GM12878 (cell line): ENCODE measurements at regions not wholly inside any gene's neighbourhood (a gene's known extent, or its start where the extent isn't known, plus 50 kb on each side); places are given as distances from the start of the nearest gene placed in this dataset.
A peak's percentile ranks its signal among the peaks of the same experiment; 100 is the strongest.

Source experiments
- ATF3 ChIP-seq: IDR thresholded peaks from 2 replicates; pipeline ENCODE4 v1.6.1; 2011; ENCODE audit warnings: low read depth, mild to moderate bottlenecking, low read length, moderate library complexity, borderline replicate concordance; ENCODE audit errors: extremely low read depth
- BHLHE40 ChIP-seq, 2 experiments: fragments of 450-650 bp in 1 of 2; IDR thresholded peaks; 2 replicates each; pipeline ENCODE4 v1.6.1; 2011 to 2017; ENCODE audit warnings: low read depth in 2 of 2, borderline replicate concordance in 1 of 2, improper control_type of control experiment in 1 of 2, low read length in 1 of 2, mild to moderate bottlenecking in 1 of 2
- DPF2 ChIP-seq: fragments of 450-650 bp; IDR thresholded peaks from 2 replicates; pipeline ENCODE4 v1.6.1; 2017; ENCODE audit warnings: mild to moderate bottlenecking
- EP300 ChIP-seq, 2 experiments: fragments of 150-350 bp in 1 of 2; IDR thresholded peaks; 2 replicates each; pipeline ENCODE4 v1.6.1; 2011 to 2012; ENCODE audit warnings: low read depth in 2 of 2, low read length in 2 of 2, borderline replicate concordance in 1 of 2, improper control_type of control experiment in 1 of 2, inconsistent platforms in 1 of 2; ENCODE audit not compliant: control insufficient read depth in 1 of 2
- FOXK2 ChIP-seq: fragments of 450-650 bp; IDR thresholded peaks from 2 replicates; pipeline ENCODE4 v1.6.1; 2017; ENCODE audit warnings: mild to moderate bottlenecking, moderate library complexity
- FOXM1 ChIP-seq: IDR thresholded peaks from 2 replicates; pipeline ENCODE4 v1.6.1; 2012; ENCODE audit warnings: low read depth, mild to moderate bottlenecking, inconsistent platforms, low read length, moderate library complexity
- IKZF1 ChIP-seq: fragments of 450-650 bp; conservative IDR thresholded peaks from 2 replicates; pipeline ENCODE4 v1.6.1; 2017; ENCODE audit warnings: antibody characterized with exemption, mild to moderate bottlenecking
- IKZF2 ChIP-seq, 2 experiments: fragments of 450-650 bp; IDR thresholded peaks; 2 replicates each; pipeline ENCODE4 v1.6.1; 2017; ENCODE audit warnings: mild to moderate bottlenecking in 2 of 2, moderate library complexity in 2 of 2
- IRF4 ChIP-seq: IDR thresholded peaks from 2 replicates; pipeline ENCODE4 v1.6.1; 2011; ENCODE audit warnings: low read depth, low read length
- LARP7 ChIP-seq: fragments of 450-650 bp; IDR thresholded peaks from 2 replicates; pipeline ENCODE4 v1.6.1; 2017; ENCODE audit warnings: mild to moderate bottlenecking
- NBN ChIP-seq: fragments of 450-650 bp; IDR thresholded peaks from 2 replicates; pipeline ENCODE4 v1.6.1; 2016
- NR2F1 ChIP-seq: fragments of 450-650 bp; conservative IDR thresholded peaks from 2 replicates; pipeline ENCODE4 v1.6.1; 2017; ENCODE audit warnings: mild to moderate bottlenecking
- PRDM15 ChIP-seq: fragments of 450-650 bp; formaldehyde crosslinking; IDR thresholded peaks from 2 replicates; pipeline ENCODE4 v1.4.0; 2020; ENCODE audit warnings: mild to moderate bottlenecking, moderate library complexity
- RBBP5 ChIP-seq: fragments of 200-600 bp; sonication (generic); conservative IDR thresholded peaks from 2 replicates; pipeline ENCODE4 v1.6.1; 2016
- SMAD1 ChIP-seq: fragments of 450-650 bp; IDR thresholded peaks from 2 replicates; pipeline ENCODE4 v1.6.1; 2018; ENCODE audit warnings: mild to moderate bottlenecking, low read depth; ENCODE audit not compliant: partially characterized antibody
- SPI1 ChIP-seq: IDR thresholded peaks from 2 replicates; pipeline ENCODE4 v1.6.1; 2011; ENCODE audit warnings: low read depth, mild to moderate bottlenecking, low read length, moderate library complexity, borderline replicate concordance; ENCODE audit not compliant: insufficient read depth
- TBL1XR1 ChIP-seq: IDR thresholded peaks from 2 replicates; pipeline ENCODE4 v1.6.1; 2012; ENCODE audit warnings: low read depth, low read length, improper control_type of control experiment
- YY1 ChIP-seq: IDR thresholded peaks from 2 replicates; pipeline ENCODE4 v1.6.1; 2011; ENCODE audit warnings: low read depth, mild to moderate bottlenecking, low read length
- ZBTB33 ChIP-seq: fragments of 450-650 bp; IDR thresholded peaks from 2 replicates; pipeline ENCODE4 v1.6.1; 2017; ENCODE audit warnings: mild to moderate bottlenecking
- TF ChIP-seq, protein P1 (sequence below): fragments of 450-650 bp; IDR thresholded peaks from 2 replicates; pipeline ENCODE4 v1.6.1; 2017; ENCODE audit warnings: antibody characterized with exemption, mild to moderate bottlenecking, moderate library complexity
- TF ChIP-seq, protein P2 (sequence below): IDR thresholded peaks from 2 replicates; pipeline ENCODE4 v1.6.1; 2011; ENCODE audit warnings: low read depth, low read length, improper control_type of control experiment, borderline replicate concordance

GRCh38 chr6:24072038-24072746 lies 53.8 kb upstream of the NRSN1 start (continued):
- TF ChIP-seq FOXM1 (no peak), NR2F1 (no peak), DPF2 (0 out of 2 replicates have a peak, but pooled peaks have one; percentile 26), PRDM15 (no peak), IKZF1 (peak; percentile 66; the same call in 1 of the 2 replicates), EP300 (IDR thresholded peaks at IDR 0.05; ENCODE audit: borderline replicate concordance in 1 of 2, control insufficient read depth in 1 of 2, low read depth in 2 of 2, low read length in 2 of 2) (no peak), SPI1 (no peak), NBN (no peak), YY1 (no peak), IKZF2 (IDR thresholded peaks at IDR 0.05) (peak; percentile 59 to 61), BHLHE40 (IDR thresholded peaks at IDR 0.05; ENCODE audit: borderline replicate concordance in 1 of 2, low read depth in 2 of 2, low read length in 1 of 2) (peak; percentile 28 to 30; a peak in 1 of 4 replicates), IRF4 (0 out of 2 replicates have a peak, but pooled peaks have one; percentile 21), ZBTB33 (no peak), FOXK2 (no peak), SMAD1 (no peak), TBL1XR1 (no peak), LARP7 (no peak), ATF3 (no peak), RBBP5 (no peak)
- TF ChIP-seq, protein P1, sequence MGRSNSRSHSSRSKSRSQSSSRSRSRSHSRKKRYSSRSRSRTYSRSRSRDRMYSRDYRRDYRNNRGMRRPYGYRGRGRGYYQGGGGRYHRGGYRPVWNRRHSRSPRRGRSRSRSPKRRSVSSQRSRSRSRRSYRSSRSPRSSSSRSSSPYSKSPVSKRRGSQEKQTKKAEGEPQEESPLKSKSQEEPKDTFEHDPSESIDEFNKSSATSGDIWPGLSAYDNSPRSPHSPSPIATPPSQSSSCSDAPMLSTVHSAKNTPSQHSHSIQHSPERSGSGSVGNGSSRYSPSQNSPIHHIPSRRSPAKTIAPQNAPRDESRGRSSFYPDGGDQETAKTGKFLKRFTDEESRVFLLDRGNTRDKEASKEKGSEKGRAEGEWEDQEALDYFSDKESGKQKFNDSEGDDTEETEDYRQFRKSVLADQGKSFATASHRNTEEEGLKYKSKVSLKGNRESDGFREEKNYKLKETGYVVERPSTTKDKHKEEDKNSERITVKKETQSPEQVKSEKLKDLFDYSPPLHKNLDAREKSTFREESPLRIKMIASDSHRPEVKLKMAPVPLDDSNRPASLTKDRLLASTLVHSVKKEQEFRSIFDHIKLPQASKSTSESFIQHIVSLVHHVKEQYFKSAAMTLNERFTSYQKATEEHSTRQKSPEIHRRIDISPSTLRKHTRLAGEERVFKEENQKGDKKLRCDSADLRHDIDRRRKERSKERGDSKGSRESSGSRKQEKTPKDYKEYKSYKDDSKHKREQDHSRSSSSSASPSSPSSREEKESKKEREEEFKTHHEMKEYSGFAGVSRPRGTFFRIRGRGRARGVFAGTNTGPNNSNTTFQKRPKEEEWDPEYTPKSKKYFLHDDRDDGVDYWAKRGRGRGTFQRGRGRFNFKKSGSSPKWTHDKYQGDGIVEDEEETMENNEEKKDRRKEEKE, result no peak
- TF ChIP-seq, protein P2, sequence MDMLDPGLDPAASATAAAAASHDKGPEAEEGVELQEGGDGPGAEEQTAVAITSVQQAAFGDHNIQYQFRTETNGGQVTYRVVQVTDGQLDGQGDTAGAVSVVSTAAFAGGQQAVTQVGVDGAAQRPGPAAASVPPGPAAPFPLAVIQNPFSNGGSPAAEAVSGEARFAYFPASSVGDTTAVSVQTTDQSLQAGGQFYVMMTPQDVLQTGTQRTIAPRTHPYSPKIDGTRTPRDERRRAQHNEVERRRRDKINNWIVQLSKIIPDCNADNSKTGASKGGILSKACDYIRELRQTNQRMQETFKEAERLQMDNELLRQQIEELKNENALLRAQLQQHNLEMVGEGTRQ, result no peak
